Mesothelial cell of epicardium (in vitro differentiated cells): ENCODE measurements at regions not wholly inside any gene's neighbourhood (a gene's known extent, or its start where the extent isn't known, plus 50 kb on each side); places are given as distances from the start of the nearest gene placed in this dataset.

Experiments used
- DNase-seq, 2 experiments: peaks; one replicate each; pipeline ENCODE4 v3.0.0; 2021; ENCODE audit warnings: low spot score in 2 of 2; ENCODE audit not compliant: unreplicated experiment in 2 of 2
- H3K27ac Mint-ChIP-seq: 2 replicates; pipeline ENCODE4 v1.8.0; 2021; ENCODE audit warnings: mixed read lengths
- H3K27me3 Mint-ChIP-seq: 2 replicates; pipeline ENCODE4 v1.8.0; 2021; ENCODE audit warnings: low read depth, mixed read lengths
- H3K36me3 Mint-ChIP-seq: 2 replicates; pipeline ENCODE4 v1.8.0; 2021; ENCODE audit warnings: mixed read lengths
- H3K4me1 Mint-ChIP-seq: 2 replicates; pipeline ENCODE4 v1.8.0; 2021; ENCODE audit warnings: mixed read lengths
- H3K4me3 Mint-ChIP-seq: 2 replicates; pipeline ENCODE4 v1.8.0; 2021; ENCODE audit warnings: mild to moderate bottlenecking, moderate library complexity, mixed read lengths
- H3K9me3 Mint-ChIP-seq: 2 replicates; pipeline ENCODE4 v1.8.0; 2021; ENCODE audit warnings: mixed read lengths
- CTCF ChIP-seq: fragments of 200-600 bp; sonication (generic); IDR thresholded peaks from one replicate; pipeline ENCODE4 v1.5.0; 2021; ENCODE audit warnings: antibody characterized with exemption; ENCODE audit not compliant: unreplicated experiment

- peaks cover 5% of the 10 kb centered on the region for H3K9me3 Mint-ChIP-seq
- H3K4me3 Mint-ChIP-seq, result no peak overlapping the region
- DNase-seq, result no peak
- H3K4me1 Mint-ChIP-seq, result peaks cover 23% of the 10 kb centered on the region
- TF ChIP-seq CTCF, result no peak
- no peak overlapping the region for H3K27ac Mint-ChIP-seq
- H3K36me3 Mint-ChIP-seq, result peaks cover 37% of the 10 kb centered on the region
- no peaks in the 10 kb centered on the region for H3K27me3 Mint-ChIP-seq
Observed at GRCh38 chr6:22056398-22056797, 240.4 kb downstream of the PRL start.

GRCh38 chr6:22057962-22058361 is 238.9 kb downstream of the PRL start:
- Mint-ChIP-seq H3K27ac (peak overlapping the region; percentile 39), H3K36me3 (peaks cover 37% of the 10 kb centered on the region), H3K9me3 (peaks cover 5% of the 10 kb centered on the region), H3K4me3 (no peak overlapping the region), H3K27me3 (no peaks in the 10 kb centered on the region), H3K4me1 (peaks cover 20% of the 10 kb centered on the region)
- no peak for DNase-seq
- no peak for TF ChIP-seq CTCF

- H3K4me1 Mint-ChIP-seq, result peaks cover 17% of the 10 kb centered on the region
- no peaks in the 10 kb centered on the region for H3K27me3 Mint-ChIP-seq
- H3K36me3 Mint-ChIP-seq, result peaks cover 40% of the 10 kb centered on the region
- TF ChIP-seq CTCF, result no peak
- no peak for DNase-seq
- no peak overlapping the region for H3K4me3 Mint-ChIP-seq
- peak overlapping the region; percentile 39 for H3K27ac Mint-ChIP-seq
- H3K9me3 Mint-ChIP-seq, result peaks cover 5% of the 10 kb centered on the region
Observed at GRCh38 chr6:22059126-22059525, 237.7 kb downstream of the PRL start.

GRCh38 chr6:22059946-22060345 is 236.9 kb downstream of the PRL start:
- Mint-ChIP-seq H3K4me3 (no peak overlapping the region), H3K27me3 (no peaks in the 10 kb centered on the region), H3K9me3 (peaks cover 5% of the 10 kb centered on the region), H3K4me1 (peaks cover 17% of the 10 kb centered on the region), H3K27ac (no peak overlapping the region), H3K36me3 (peaks cover 39% of the 10 kb centered on the region)
- no peak for TF ChIP-seq CTCF
- DNase-seq, result no peak

GRCh38 chr6:22062807-22063408 is 233.9 kb downstream of the PRL start:
- no peaks in the 10 kb centered on the region for H3K9me3 Mint-ChIP-seq
- H3K27me3 Mint-ChIP-seq, result no peaks in the 10 kb centered on the region
- H3K4me3 Mint-ChIP-seq, result no peak overlapping the region
- no peak for DNase-seq
- peaks cover 21% of the 10 kb centered on the region for H3K36me3 Mint-ChIP-seq
- no peak for TF ChIP-seq CTCF
- peak overlapping the region; percentile 31 for H3K27ac Mint-ChIP-seq
- peaks cover 36% of the 10 kb centered on the region for H3K4me1 Mint-ChIP-seq

GRCh38 chr6:22064558-22064957 is 232.3 kb downstream of the PRL start:
- Mint-ChIP-seq H3K27me3 (no peaks in the 10 kb centered on the region), H3K27ac (no peak overlapping the region), H3K36me3 (peaks cover 24% of the 10 kb centered on the region), H3K4me3 (no peak overlapping the region), H3K9me3 (no peaks in the 10 kb centered on the region), H3K4me1 (peaks cover 34% of the 10 kb centered on the region)
- no peak for TF ChIP-seq CTCF
- no peak for DNase-seq
